ENCODE measurements at regions not wholly inside any gene's neighbourhood (a gene's known extent, or its start where the extent isn't known, plus 50 kb on each side); places are given as distances from the start of the nearest gene placed in this dataset.

DNA sequence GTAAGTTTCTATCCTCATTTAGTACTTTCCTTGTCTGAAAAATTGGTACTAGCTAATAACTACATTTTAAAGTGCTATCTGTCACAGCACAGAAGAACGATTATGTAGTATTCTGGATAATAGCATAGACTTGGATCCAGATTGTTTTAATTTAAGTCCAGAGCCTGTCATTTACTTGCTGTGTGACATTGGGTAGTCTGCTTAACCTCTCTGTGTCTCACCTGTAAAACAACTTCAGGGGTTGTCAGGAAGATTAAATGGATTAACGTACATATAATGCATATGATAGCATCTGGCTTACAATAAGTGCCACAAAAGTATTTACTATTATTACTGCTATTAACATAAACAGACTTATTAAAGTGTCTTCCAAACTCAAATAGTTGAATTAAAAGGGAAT is 1221.4 kb downstream of the GATA3 start:
- no peak for TF ChIP-seq POLR2A (IDR thresholded peaks at IDR 0.05)
- TF ChIP-seq, protein P1, sequence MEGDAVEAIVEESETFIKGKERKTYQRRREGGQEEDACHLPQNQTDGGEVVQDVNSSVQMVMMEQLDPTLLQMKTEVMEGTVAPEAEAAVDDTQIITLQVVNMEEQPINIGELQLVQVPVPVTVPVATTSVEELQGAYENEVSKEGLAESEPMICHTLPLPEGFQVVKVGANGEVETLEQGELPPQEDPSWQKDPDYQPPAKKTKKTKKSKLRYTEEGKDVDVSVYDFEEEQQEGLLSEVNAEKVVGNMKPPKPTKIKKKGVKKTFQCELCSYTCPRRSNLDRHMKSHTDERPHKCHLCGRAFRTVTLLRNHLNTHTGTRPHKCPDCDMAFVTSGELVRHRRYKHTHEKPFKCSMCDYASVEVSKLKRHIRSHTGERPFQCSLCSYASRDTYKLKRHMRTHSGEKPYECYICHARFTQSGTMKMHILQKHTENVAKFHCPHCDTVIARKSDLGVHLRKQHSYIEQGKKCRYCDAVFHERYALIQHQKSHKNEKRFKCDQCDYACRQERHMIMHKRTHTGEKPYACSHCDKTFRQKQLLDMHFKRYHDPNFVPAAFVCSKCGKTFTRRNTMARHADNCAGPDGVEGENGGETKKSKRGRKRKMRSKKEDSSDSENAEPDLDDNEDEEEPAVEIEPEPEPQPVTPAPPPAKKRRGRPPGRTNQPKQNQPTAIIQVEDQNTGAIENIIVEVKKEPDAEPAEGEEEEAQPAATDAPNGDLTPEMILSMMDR (IDR thresholded peaks at IDR 0.05): no peak
